ENCODE measurements at regions not wholly inside any gene's neighbourhood (a gene's known extent, or its start where the extent isn't known, plus 50 kb on each side); places are given as distances from the start of the nearest gene placed in this dataset.

GRCh38 chr7:114109721-114110120, 190.9 kb upstream of the PPP1R3A start:
- Histone ChIP-seq H3K27me3 (ENCODE audit: control insufficient read depth in 4 of 4, insufficient read depth in 4 of 4, low read length in 3 of 4) (no peaks in the 10 kb centered on the region), H3K9me3 (ENCODE audit: control insufficient read depth in 4 of 4, low read length in 3 of 4) (no peaks in the 10 kb centered on the region), H3K36me3 (ENCODE audit: control insufficient read depth in 4 of 4, insufficient read depth in 3 of 4, low read depth in 1 of 4, low read length in 3 of 4) (no peaks in the 10 kb centered on the region), H3K27ac (ENCODE audit: low read depth in 1 of 2, low read length in 2 of 2) (no peak overlapping the region), H3K4me3 (ENCODE audit: low read depth in 1 of 3, low read length in 3 of 3) (no peak overlapping the region), H3K9ac (ENCODE audit: low read depth in 1 of 2, low read length in 2 of 2) (no peak overlapping the region), H3K4me1 (ENCODE audit: control insufficient read depth in 4 of 4, insufficient read depth in 4 of 4, low read length in 3 of 4) (peaks cover 0 to 13% (median 5%) of the 10 kb centered on the region in 4 donors)
- TF ChIP-seq FOXA1 (IDR thresholded peaks at IDR 0.05) = no peak
- TF ChIP-seq, protein P1, sequence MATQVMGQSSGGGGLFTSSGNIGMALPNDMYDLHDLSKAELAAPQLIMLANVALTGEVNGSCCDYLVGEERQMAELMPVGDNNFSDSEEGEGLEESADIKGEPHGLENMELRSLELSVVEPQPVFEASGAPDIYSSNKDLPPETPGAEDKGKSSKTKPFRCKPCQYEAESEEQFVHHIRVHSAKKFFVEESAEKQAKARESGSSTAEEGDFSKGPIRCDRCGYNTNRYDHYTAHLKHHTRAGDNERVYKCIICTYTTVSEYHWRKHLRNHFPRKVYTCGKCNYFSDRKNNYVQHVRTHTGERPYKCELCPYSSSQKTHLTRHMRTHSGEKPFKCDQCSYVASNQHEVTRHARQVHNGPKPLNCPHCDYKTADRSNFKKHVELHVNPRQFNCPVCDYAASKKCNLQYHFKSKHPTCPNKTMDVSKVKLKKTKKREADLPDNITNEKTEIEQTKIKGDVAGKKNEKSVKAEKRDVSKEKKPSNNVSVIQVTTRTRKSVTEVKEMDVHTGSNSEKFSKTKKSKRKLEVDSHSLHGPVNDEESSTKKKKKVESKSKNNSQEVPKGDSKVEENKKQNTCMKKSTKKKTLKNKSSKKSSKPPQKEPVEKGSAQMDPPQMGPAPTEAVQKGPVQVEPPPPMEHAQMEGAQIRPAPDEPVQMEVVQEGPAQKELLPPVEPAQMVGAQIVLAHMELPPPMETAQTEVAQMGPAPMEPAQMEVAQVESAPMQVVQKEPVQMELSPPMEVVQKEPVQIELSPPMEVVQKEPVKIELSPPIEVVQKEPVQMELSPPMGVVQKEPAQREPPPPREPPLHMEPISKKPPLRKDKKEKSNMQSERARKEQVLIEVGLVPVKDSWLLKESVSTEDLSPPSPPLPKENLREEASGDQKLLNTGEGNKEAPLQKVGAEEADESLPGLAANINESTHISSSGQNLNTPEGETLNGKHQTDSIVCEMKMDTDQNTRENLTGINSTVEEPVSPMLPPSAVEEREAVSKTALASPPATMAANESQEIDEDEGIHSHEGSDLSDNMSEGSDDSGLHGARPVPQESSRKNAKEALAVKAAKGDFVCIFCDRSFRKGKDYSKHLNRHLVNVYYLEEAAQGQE (IDR thresholded peaks at IDR 0.05) = no peak
- no peak for DNase-seq (ENCODE audit: low spot score)

- Histone ChIP-seq H3K4me1 (ENCODE audit: control insufficient read depth in 4 of 4, insufficient read depth in 4 of 4, low read length in 3 of 4) (peaks cover 0 to 13% (median 5%) of the 10 kb centered on the region in 4 donors), H3K36me3 (ENCODE audit: control insufficient read depth in 4 of 4, insufficient read depth in 3 of 4, low read depth in 1 of 4, low read length in 3 of 4) (no peaks in the 10 kb centered on the region), H3K27ac (ENCODE audit: low read depth in 1 of 2, low read length in 2 of 2) (no peak overlapping the region), H3K4me3 (ENCODE audit: low read depth in 1 of 3, low read length in 3 of 3) (no peak overlapping the region), H3K9ac (ENCODE audit: low read depth in 1 of 2, low read length in 2 of 2) (no peak overlapping the region), H3K27me3 (ENCODE audit: control insufficient read depth in 4 of 4, insufficient read depth in 4 of 4, low read length in 3 of 4) (no peaks in the 10 kb centered on the region), H3K9me3 (ENCODE audit: control insufficient read depth in 4 of 4, low read length in 3 of 4) (no peaks in the 10 kb centered on the region)
- DNase-seq (ENCODE audit: low spot score) = no peak
- WGBS = 44% methylated on average over 1 of the region's 1 CpG
- no peak for TF ChIP-seq TAF1 (conservative IDR thresholded peaks at IDR 0.05)
- TF ChIP-seq NR2F2 (IDR thresholded peaks at IDR 0.05) = no peak
- TF ChIP-seq JUND (IDR thresholded peaks at IDR 0.05) = peak; percentile 71 to 89
- TF ChIP-seq FOXA2 (IDR thresholded peaks at IDR 0.05) = no peak
- TF ChIP-seq, protein P2, sequence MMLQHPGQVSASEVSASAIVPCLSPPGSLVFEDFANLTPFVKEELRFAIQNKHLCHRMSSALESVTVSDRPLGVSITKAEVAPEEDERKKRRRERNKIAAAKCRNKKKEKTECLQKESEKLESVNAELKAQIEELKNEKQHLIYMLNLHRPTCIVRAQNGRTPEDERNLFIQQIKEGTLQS (IDR thresholded peaks at IDR 0.05) = peak; percentile 43
- no peak for TF ChIP-seq YY1 (IDR thresholded peaks at IDR 0.05)
- TF ChIP-seq, protein P1 (IDR thresholded peaks at IDR 0.05) = no peak
- TF ChIP-seq, protein P3, sequence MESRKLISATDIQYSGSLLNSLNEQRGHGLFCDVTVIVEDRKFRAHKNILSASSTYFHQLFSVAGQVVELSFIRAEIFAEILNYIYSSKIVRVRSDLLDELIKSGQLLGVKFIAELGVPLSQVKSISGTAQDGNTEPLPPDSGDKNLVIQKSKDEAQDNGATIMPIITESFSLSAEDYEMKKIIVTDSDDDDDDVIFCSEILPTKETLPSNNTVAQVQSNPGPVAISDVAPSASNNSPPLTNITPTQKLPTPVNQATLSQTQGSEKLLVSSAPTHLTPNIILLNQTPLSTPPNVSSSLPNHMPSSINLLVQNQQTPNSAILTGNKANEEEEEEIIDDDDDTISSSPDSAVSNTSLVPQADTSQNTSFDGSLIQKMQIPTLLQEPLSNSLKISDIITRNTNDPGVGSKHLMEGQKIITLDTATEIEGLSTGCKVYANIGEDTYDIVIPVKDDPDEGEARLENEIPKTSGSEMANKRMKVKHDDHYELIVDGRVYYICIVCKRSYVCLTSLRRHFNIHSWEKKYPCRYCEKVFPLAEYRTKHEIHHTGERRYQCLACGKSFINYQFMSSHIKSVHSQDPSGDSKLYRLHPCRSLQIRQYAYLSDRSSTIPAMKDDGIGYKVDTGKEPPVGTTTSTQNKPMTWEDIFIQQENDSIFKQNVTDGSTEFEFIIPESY (IDR thresholded peaks at IDR 0.05) = no peak
- no peak for TF ChIP-seq RAD21 (IDR thresholded peaks at IDR 0.05)
- peak; percentile 15 to 35 for TF ChIP-seq HNF4A (conservative IDR thresholded peaks at IDR 0.05)
- no peak for TF ChIP-seq SP1 (IDR thresholded peaks at IDR 0.05)
These were observed 190.5 kb upstream of the PPP1R3A start for GRCh38 chr7:114109304-114109703.

Measured in liver (tissue), 7 donors.